ENCODE measurements at regions not wholly inside any gene's neighbourhood (a gene's known extent, or its start where the extent isn't known, plus 50 kb on each side); places are given as distances from the start of the nearest gene placed in this dataset.
"Not testable (repeated sequence)": the region's sequence is repeated elsewhere in the genome, so short reads cannot be mapped to it uniquely, and the experiment has no call there.

DNA sequence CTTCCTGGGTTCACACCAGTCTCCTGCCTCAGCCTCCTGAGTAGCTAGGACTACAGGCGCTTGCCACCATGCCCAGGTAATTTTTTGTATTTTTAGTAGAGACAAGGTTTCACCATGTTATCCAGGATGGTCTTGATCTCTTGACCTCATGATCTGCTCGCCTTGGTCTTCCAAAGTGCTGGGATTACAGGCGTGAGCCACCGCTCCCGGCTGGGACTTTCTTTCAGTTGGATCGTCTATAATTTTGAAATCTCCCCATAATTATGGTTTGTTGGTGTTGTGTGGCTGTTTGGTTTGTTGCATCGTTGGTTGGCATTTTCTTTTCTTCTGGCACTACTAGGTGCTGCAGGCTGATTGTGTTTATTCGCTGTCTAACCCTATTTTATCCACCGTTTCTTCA lies 343.6 kb upstream of the NPAP1 start:
- H3K4me3 Mint-ChIP-seq, H3K4me1 Mint-ChIP-seq, H3K27me3 Mint-ChIP-seq, DNase-seq, H3K36me3 Mint-ChIP-seq, H3K27ac Mint-ChIP-seq: not testable (repeated sequence)
- peaks cover 11% of the 10 kb centered on the region for H3K9me3 Mint-ChIP-seq

DNA sequence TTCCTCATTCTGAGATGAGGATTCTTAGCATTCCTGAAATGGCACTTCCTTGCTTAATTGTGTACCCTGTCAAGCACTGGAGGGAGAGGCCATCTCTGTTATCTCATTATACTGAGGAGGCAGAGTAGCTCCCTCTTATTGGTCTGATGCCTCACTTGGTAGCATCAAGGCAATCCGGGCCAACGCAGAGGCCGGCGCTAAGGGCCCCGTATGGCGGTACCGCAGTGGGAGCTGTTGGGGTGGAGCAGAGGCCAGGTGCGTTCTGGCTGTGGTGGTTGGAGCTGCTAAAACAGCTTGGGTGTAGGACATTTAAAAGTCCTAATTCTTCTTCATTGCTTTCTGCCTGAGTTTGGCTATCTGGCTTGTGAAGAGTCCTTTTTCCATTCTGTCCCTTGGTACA lies 333.7 kb upstream of the NPAP1 start:
- H3K27ac Mint-ChIP-seq, H3K27me3 Mint-ChIP-seq, H3K4me1 Mint-ChIP-seq, H3K36me3 Mint-ChIP-seq, DNase-seq, H3K9me3 Mint-ChIP-seq, H3K4me3 Mint-ChIP-seq: not testable (repeated sequence)

DNA sequence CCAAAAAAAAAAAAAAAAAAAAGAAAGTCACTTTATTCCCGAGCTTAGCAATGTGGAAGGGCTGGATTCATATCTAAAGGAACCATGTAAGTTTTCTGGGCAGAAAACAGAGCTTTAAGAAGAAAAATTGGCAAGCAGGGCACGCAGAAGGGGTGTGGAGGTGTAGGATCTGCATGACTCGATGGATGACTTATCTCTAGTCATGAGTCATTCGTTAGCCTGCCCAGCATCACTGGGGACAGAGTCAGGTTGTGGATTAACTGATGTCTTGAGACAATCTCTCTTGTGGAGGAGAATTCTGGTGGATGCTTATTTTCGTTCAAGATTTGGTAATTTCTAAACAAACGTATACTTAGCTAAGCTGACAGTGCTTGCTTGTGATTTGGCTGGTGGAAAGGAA lies 322.8 kb upstream of the NPAP1 start:
- not testable (repeated sequence) for DNase-seq, H3K27ac Mint-ChIP-seq, H3K4me1 Mint-ChIP-seq, H3K4me3 Mint-ChIP-seq, H3K27me3 Mint-ChIP-seq, H3K9me3 Mint-ChIP-seq, H3K36me3 Mint-ChIP-seq

DNA sequence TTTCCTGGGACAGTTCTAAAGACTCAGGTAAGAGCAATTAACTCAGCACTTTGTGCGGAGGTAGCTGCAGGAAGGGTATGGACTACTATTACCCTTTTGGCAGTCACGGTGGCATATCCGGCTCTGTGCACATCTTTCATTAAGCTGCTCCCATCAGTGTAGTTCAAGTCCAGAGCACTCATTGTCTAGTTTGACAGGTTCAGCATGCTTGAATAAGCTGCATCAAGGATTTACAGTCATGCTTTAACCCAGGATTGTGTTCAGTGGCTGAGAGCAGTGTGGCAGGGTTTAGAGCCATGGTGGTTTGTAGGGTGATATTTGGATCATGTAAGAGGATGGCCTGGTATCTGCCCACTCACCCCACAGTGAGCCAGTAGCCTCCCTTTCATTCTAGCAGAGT lies 294.5 kb upstream of the NPAP1 start:
- H3K9me3 Mint-ChIP-seq, H3K27ac Mint-ChIP-seq, DNase-seq, H3K4me3 Mint-ChIP-seq, H3K4me1 Mint-ChIP-seq, H3K36me3 Mint-ChIP-seq, H3K27me3 Mint-ChIP-seq: not testable (repeated sequence)

DNA sequence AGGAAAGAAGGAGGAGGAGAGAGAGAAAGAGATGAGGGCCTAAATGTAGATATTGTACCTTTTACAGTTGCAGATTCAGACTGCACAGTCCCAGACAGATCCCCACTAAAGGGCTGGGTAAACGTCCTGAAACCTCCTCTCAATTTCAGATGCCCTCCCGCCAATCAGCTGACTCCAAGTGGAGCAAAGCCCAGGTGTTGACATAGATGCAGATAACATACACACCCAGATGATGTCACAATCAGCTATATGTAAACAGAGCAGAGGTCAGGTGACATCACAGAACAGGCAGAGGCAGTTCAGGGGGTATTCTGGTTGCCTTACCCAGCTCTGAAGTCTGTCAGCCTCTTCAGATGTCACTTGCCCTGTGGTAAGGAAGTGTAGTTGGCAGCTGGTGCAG lies 290.3 kb upstream of the NPAP1 start:
- not testable (repeated sequence) for H3K4me3 Mint-ChIP-seq, H3K36me3 Mint-ChIP-seq, H3K9me3 Mint-ChIP-seq, H3K27ac Mint-ChIP-seq, DNase-seq, H3K4me1 Mint-ChIP-seq, H3K27me3 Mint-ChIP-seq

DNA sequence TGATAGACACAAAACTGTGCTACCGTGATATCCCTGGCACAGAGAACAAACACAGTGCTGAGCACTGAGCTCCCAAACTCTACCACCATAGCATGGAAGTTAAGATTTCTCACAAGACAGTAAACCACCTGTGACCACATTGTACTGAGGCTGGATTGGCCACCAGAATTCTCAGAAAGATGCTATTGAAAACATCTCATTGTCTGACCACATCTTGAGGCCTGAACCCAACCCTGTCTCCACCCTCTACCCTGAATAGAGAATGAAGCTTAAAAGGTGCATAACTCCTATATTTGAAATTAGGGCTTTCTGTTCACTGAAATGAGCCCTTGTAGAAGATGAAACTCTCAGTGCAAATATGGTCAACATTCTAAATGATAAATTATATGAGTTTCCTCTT lies 281.3 kb upstream of the NPAP1 start:
- no peaks in the 10 kb centered on the region for H3K27me3 Mint-ChIP-seq
- no peak for DNase-seq
- no peak overlapping the region for H3K27ac Mint-ChIP-seq
- H3K9me3 Mint-ChIP-seq = no peaks in the 10 kb centered on the region
- no peaks in the 10 kb centered on the region for H3K36me3 Mint-ChIP-seq
- no peak overlapping the region for H3K4me3 Mint-ChIP-seq
- no peaks in the 10 kb centered on the region for H3K4me1 Mint-ChIP-seq

DNA sequence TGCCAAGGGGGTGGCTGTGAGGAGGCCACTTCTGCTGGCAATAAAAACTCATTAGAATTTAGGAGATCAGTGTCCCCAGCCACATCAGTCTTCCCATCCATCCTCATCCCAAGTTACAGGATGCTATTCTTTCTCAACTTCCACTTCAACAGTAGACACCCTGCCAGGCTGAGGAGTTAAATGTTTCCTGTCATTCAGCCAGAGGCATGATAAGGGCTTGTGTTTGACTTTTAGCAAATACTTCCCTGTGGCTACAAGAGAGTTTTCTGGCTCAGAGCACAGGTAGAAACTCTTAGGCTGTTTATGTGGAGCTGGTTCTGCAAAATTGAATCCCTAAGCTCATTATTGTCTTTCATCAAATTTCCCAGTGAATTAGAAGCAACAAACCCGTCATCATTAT lies 262.9 kb upstream of the NPAP1 start:
- not testable (repeated sequence) for H3K36me3 Mint-ChIP-seq, H3K27me3 Mint-ChIP-seq, H3K27ac Mint-ChIP-seq, H3K4me1 Mint-ChIP-seq, DNase-seq, H3K9me3 Mint-ChIP-seq, H3K4me3 Mint-ChIP-seq

DNA sequence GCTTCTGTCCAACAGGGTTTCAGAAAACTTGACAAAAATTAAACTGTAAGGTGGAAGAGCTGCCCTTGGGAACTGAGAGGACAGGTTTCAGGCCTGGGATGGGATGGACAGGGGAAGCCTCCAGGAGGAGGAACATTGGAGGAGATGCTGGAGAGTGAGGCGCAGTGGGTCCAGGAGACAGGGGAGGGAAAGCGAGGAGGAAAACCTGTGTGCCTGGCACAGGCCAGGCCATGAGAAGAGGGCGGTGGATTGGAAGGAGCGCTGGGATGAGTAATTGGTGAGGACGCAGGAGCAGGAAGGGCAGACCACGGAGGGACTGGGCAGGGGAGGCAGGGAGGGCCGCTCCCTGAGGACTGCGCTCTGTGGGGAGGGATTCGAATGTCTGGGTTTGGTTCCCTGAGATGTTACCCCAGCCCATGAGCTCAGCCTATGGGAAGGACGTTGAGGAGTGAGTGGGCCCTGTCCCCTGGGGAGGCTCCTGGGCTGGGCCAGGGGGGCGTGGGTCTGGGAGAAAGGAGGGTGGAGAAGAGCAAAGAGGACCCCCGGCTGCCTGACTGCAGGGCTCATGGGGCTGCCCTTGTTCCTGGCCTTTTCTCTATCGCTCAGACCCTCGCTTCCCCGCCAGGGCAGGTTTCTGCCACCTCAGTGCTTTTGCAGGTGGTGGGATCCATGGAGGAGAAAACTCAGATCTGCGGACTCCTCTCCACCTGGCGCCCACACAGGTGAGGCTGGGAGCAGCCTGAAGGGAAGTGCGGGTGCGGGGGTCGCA lies 249.1 kb upstream of the NPAP1 start:
- not testable (repeated sequence) for H3K27me3 Mint-ChIP-seq, H3K4me3 Mint-ChIP-seq, H3K36me3 Mint-ChIP-seq, H3K27ac Mint-ChIP-seq, DNase-seq, H3K4me1 Mint-ChIP-seq, H3K9me3 Mint-ChIP-seq

DNA sequence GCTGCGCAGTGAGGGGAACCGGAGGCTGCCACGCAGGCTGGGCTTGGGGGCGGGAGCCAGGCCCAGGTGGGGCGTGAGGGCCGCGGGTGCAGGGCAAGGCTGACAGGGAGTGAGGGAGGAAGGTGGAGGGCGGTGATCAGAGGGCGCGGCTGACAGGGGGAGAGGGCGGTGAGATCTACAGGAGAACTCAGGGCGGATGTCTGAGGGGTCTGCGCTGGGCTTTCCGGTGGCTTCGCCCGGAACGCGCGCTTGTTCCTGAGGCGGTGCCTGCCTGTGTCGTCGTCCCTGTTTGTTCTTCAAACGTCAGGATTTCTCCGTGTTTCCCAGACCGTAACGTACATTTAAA lies 248.5 kb upstream of the NPAP1 start:
- not testable (repeated sequence) for H3K4me1 Mint-ChIP-seq, H3K9me3 Mint-ChIP-seq, H3K27ac Mint-ChIP-seq, H3K27me3 Mint-ChIP-seq, H3K4me3 Mint-ChIP-seq, DNase-seq, H3K36me3 Mint-ChIP-seq

DNA sequence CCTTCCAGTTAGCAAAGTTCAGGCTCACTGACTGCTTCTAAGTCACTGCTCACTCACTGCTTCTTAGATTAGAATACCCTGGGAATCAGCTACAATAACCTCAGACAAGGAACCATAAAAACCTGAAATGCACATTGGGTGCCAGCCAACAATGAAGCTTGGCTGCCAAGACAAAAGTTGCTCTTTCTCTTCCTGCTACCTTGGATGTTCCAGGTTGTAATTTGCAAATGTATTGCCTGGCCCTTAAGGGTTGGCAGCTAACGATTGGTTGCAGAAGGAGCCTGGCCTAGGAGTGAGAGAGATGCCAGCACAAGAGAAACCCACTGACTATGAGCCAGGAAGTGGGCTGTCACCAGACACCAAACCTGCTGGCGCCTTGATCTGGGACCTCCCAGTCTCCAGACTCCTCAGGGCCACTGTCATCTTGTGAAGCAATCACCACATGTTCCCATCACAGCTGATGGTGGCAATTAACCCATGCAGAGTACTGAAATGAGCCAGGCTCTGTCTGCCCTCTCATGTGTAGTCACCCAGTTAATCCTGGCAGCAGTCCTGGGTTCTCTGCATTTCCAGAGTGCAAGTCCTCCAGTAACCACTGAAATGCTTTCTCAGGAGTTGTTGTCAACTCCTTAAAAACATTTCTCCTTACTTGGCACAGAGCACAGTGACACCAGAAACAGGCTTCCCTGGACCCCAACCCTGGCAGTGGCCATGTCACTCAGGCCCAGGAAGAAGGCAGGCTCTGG lies 240.3 kb upstream of the NPAP1 start:
- not testable (repeated sequence) for H3K36me3 Mint-ChIP-seq, DNase-seq, H3K9me3 Mint-ChIP-seq, H3K27ac Mint-ChIP-seq, H3K27me3 Mint-ChIP-seq, H3K4me3 Mint-ChIP-seq, H3K4me1 Mint-ChIP-seq

DNA sequence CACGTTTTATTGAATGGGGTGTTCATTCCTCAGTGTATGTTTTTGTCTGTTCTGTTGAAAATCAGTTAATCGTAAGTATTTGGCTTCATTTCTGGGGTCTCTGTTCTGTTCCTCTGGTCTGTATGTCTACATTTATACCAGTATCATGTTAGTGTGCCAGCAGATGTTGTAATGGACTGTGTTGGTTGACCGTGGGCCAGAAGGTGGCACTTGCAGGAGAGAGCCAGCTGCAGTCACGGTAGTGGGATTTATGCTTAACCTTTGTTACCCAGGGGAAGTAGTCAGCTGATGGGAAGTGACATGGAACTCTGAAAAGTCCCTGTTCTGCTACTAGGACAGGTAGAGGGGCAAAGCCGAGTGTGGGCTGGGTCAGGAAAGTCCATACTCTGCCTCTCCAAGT lies 238.3 kb upstream of the NPAP1 start:
- H3K36me3 Mint-ChIP-seq, H3K27ac Mint-ChIP-seq, H3K9me3 Mint-ChIP-seq, DNase-seq, H3K4me3 Mint-ChIP-seq, H3K4me1 Mint-ChIP-seq, H3K27me3 Mint-ChIP-seq: not testable (repeated sequence)

DNA sequence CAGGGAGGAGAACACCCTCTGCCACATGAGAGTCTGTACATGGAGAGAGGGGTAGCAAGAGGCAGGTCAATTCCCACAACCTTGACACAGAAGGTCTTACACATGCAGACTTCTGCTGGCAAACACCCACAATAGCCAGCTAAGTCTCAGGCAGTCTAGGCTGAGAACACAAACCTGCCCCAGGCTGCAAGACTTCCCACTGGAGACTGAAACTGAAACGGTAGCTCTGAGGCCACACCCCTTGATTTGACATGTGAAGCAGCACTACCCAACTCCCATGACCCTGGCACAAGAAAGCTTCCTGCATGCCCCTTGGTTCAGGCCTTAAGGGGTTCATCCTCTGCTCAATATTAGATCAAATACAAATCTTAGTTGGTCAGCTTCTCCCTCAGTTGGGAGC lies 237.8 kb upstream of the NPAP1 start:
- not testable (repeated sequence) for H3K4me3 Mint-ChIP-seq, H3K4me1 Mint-ChIP-seq, H3K27me3 Mint-ChIP-seq, H3K36me3 Mint-ChIP-seq, H3K9me3 Mint-ChIP-seq, H3K27ac Mint-ChIP-seq, DNase-seq

DNA sequence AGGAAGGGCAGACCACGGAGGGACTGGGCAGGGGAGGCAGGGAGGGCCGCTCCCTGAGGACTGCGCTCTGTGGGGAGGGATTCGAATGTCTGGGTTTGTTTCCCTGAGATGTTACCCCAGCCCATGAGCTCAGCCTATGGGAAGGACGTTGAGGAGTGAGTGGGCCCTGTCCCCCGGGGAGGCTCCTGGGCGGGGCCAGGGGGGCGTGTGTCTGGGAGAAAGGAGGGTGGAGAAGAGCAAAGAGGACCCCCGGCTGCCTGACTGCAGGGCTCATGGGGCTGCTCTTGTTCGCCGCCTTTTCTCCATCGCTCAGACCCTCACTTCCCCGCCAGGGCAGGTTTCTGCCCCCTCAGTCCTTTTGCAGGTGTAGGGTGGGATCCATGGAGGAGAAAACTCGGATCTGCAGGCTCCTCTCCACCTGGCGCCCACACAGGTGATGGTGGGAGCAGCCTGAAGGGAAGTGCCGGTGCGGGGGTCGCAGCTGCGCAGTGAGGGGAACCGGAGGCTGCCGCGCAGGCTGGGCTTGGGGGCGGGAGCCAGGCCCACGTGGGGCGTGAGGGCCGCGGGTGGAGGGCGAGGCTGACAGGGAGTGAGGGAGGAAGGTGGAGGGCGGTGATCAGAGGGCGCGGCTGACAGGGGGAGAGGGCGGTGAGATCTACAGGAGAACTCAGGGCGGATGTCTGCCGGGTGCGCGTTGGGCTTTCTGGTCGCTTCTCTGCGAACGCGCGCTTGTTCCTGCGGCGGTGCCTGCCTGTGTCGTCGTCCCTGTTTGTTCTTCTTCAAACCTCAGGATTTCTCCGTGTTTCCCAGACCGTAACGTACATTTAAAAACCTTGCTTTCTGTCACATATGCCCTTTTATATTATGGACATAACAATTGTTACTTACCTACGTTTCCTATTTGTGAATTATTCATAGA lies 198.2 kb upstream of the NPAP1 start:
- not testable (repeated sequence) for H3K36me3 Mint-ChIP-seq, H3K4me1 Mint-ChIP-seq, H3K27me3 Mint-ChIP-seq, H3K27ac Mint-ChIP-seq, H3K4me3 Mint-ChIP-seq, DNase-seq
- peaks cover 13% of the 10 kb centered on the region for H3K9me3 Mint-ChIP-seq

DNA sequence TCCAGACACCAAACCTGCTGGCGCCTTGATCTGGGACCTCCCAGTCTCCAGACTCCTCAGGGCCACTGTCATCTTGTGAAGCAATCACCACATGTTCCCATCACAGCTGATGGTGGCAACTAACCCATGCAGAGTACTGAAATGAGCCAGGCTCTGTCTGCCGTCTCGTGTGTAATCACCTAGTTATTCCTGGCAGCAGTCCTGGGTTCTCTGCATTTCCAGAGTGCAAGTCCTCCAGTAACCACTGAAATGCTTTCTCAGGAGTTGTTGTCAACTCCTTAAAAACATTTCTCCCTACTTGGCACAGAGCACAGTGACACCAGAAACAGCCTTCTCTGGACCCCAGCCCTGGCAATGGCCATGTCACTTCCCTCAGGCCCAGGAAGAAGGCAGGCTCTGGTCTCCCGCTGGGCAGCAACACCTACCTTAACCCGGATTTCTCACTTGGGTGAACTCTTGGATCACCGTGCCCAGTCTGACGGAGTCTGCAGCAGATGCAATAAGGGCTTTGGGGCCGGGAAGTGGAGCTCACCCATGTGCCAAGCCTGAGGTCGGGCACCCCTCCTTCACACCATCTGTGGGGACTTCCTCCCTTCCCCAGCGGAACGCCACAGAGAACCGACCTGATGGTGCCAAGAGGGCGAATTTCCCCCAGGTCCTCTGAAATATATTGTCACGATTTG lies 189.5 kb upstream of the NPAP1 start:
- not testable (repeated sequence) for H3K27me3 Mint-ChIP-seq, H3K36me3 Mint-ChIP-seq, H3K27ac Mint-ChIP-seq, DNase-seq, H3K4me1 Mint-ChIP-seq, H3K4me3 Mint-ChIP-seq
- peaks cover 10% of the 10 kb centered on the region for H3K9me3 Mint-ChIP-seq
